Cardiac muscle cell (in vitro differentiated cells and primary cell): ENCODE measurements at regions not wholly inside any gene's neighbourhood (a gene's known extent, or its start where the extent isn't known, plus 50 kb on each side); places are given as distances from the start of the nearest gene placed in this dataset.

Experiments used
- DNase-seq, 2 donors: peaks; one replicate each; pipeline versions ENCODE4 v3.0.0 to v3.0.0-alpha.2; 2010 to 2017; ENCODE audit warnings: low read depth in 1 of 2, low spot score in 1 of 2
- H3K27ac ChIP-seq: fragments of 200-600 bp; sonication (generic); 2 replicates; pipeline ENCODE4 v1.5.1; 2016
- H3K27me3 ChIP-seq: fragments of 200-600 bp; sonication (generic); 2 replicates; pipeline ENCODE4 v1.6.0; 2016; ENCODE audit warnings: control low read depth
- H3K36me3 ChIP-seq: fragments of 200-600 bp; sonication (generic); 2 replicates; pipeline ENCODE4 v1.5.1; 2016; ENCODE audit warnings: control low read depth
- H3K4me1 ChIP-seq: fragments of 200-600 bp; sonication (generic); 2 replicates; pipeline ENCODE4 v1.8.1; 2017; ENCODE audit warnings: low read depth, mild to moderate bottlenecking, mixed run types
- H3K4me3 ChIP-seq: fragments of 200-600 bp; sonication (generic); 2 replicates; pipeline ENCODE4 v1.5.1; 2016; ENCODE audit warnings: mild to moderate bottlenecking
- H3K9me3 ChIP-seq: fragments of 200-600 bp; sonication (generic); 2 replicates; pipeline ENCODE4 v1.5.1; 2017; ENCODE audit warnings: low read depth, mild to moderate bottlenecking, control low read depth
- CTCF ChIP-seq: IDR thresholded peaks from 2 replicates; pipeline ENCODE4 v1.5.1; 2012; ENCODE audit warnings: low read depth, mild to moderate bottlenecking, low read length

GRCh38 chr5:109987970-109988369 is 298.2 kb downstream of the MAN2A1 start:
- H3K36me3 ChIP-seq = no peaks in the 10 kb centered on the region
- no peak for TF ChIP-seq CTCF
- no peak overlapping the region for H3K4me3 ChIP-seq
- H3K4me1 ChIP-seq = peaks cover 4% of the 10 kb centered on the region
- H3K27ac ChIP-seq = no peak overlapping the region
- no peaks in the 10 kb centered on the region for H3K27me3 ChIP-seq
- peak in 1 of 2 donors; percentile 21 for DNase-seq
- no peaks in the 10 kb centered on the region for H3K9me3 ChIP-seq

- no peak for TF ChIP-seq CTCF
- Histone ChIP-seq H3K9me3 (no peaks in the 10 kb centered on the region), H3K4me3 (no peak overlapping the region), H3K36me3 (no peaks in the 10 kb centered on the region), H3K27me3 (no peaks in the 10 kb centered on the region), H3K27ac (no peak overlapping the region), H3K4me1 (peaks cover 4% of the 10 kb centered on the region)
- no peak for DNase-seq
These were observed 299.4 kb downstream of the MAN2A1 start for GRCh38 chr5:109989161-109989560.

GRCh38 chr5:109989994-109990722 is 300.4 kb downstream of the MAN2A1 start:
- no peaks in the 10 kb centered on the region for H3K36me3 ChIP-seq
- TF ChIP-seq CTCF = no peak
- no peak for DNase-seq
- H3K27me3 ChIP-seq = no peaks in the 10 kb centered on the region
- no peak overlapping the region for H3K27ac ChIP-seq
- no peak overlapping the region for H3K4me3 ChIP-seq
- peaks cover 4% of the 10 kb centered on the region for H3K4me1 ChIP-seq
- no peaks in the 10 kb centered on the region for H3K9me3 ChIP-seq

GRCh38 chr5:109990723-109991359 is 301.1 kb downstream of the MAN2A1 start:
- Histone ChIP-seq H3K27me3 (no peaks in the 10 kb centered on the region), H3K4me1 (peaks cover 4% of the 10 kb centered on the region), H3K36me3 (no peaks in the 10 kb centered on the region), H3K4me3 (no peak overlapping the region), H3K27ac (no peak overlapping the region), H3K9me3 (no peaks in the 10 kb centered on the region)
- DNase-seq = no peak
- TF ChIP-seq CTCF = no peak

- DNase-seq = no peak
These were observed 302.7 kb downstream of the MAN2A1 start for GRCh38 chr5:109992264-109992915.

More at GRCh38 chr5:109992264-109992915, 302.7 kb downstream of the MAN2A1 start:
- H3K27me3 ChIP-seq = no peaks in the 10 kb centered on the region
- peaks cover 4% of the 10 kb centered on the region for H3K4me1 ChIP-seq
- H3K36me3 ChIP-seq = no peaks in the 10 kb centered on the region
- TF ChIP-seq CTCF = no peak
- H3K27ac ChIP-seq = no peak overlapping the region
- no peaks in the 10 kb centered on the region for H3K9me3 ChIP-seq
- no peak overlapping the region for H3K4me3 ChIP-seq
